Activated T-helper 17 cell treated with anti-CD3 and anti-CD28 coated beads, Interleukin-2, amount 50 U/mL, for 72 hours (primary cell): ENCODE measurements at regions not wholly inside any gene's neighbourhood (a gene's known extent, or its start where the extent isn't known, plus 50 kb on each side); places are given as distances from the start of the nearest gene placed in this dataset.

Source experiments
- ATAC-seq: fragments of 150-1000 bp; cut with Tn5 transposase; replicated peaks from 2 replicates; pipeline ENCODE4 v1.10.0; 2021; ENCODE audit warnings: mild to moderate bottlenecking, moderate library complexity
- H3K27ac Mint-ChIP-seq: one replicate; pipeline ENCODE4 v1.8.0; 2022; ENCODE audit warnings: mixed read lengths
- H3K27me3 Mint-ChIP-seq: one replicate; pipeline ENCODE4 v1.8.0; 2022; ENCODE audit warnings: mixed read lengths
- H3K36me3 Mint-ChIP-seq: one replicate; pipeline ENCODE4 v1.8.0; 2022; ENCODE audit warnings: low read depth, mild to moderate bottlenecking, mixed read lengths
- H3K4me1 Mint-ChIP-seq: one replicate; pipeline ENCODE4 v1.8.0; 2022; ENCODE audit warnings: mixed read lengths
- H3K4me3 Mint-ChIP-seq: one replicate; pipeline ENCODE4 v1.8.0; 2022; ENCODE audit warnings: mild to moderate bottlenecking, mixed read lengths
- H3K9me3 Mint-ChIP-seq: one replicate; pipeline ENCODE4 v1.8.0; 2022; ENCODE audit warnings: mixed read lengths

GRCh38 chr13:73938372-73939070 is 195.7 kb downstream of the KLF12 start:
- ATAC-seq, result peak; percentile 45
- H3K27ac Mint-ChIP-seq, result no peak overlapping the region
- H3K4me3 Mint-ChIP-seq, result no peak overlapping the region
- peaks cover 47% of the 10 kb centered on the region for H3K4me1 Mint-ChIP-seq
- H3K36me3 Mint-ChIP-seq, result peaks cover 54% of the 10 kb centered on the region
- H3K27me3 Mint-ChIP-seq, result no peaks in the 10 kb centered on the region
- no peaks in the 10 kb centered on the region for H3K9me3 Mint-ChIP-seq

- no peaks in the 10 kb centered on the region for H3K27me3 Mint-ChIP-seq
- H3K9me3 Mint-ChIP-seq, result no peaks in the 10 kb centered on the region
- no peak for ATAC-seq
- H3K36me3 Mint-ChIP-seq, result peaks cover 43% of the 10 kb centered on the region
- peaks cover 38% of the 10 kb centered on the region for H3K4me1 Mint-ChIP-seq
- no peak overlapping the region for H3K4me3 Mint-ChIP-seq
- no peak overlapping the region for H3K27ac Mint-ChIP-seq
Observed at GRCh38 chr13:73937441-73937840, 196.8 kb downstream of the KLF12 start.

- H3K27ac Mint-ChIP-seq, result no peak overlapping the region
- H3K9me3 Mint-ChIP-seq, result no peaks in the 10 kb centered on the region
- H3K4me3 Mint-ChIP-seq, result no peak overlapping the region
- ATAC-seq, result no peak
- H3K36me3 Mint-ChIP-seq, result peaks cover 32% of the 10 kb centered on the region
- H3K27me3 Mint-ChIP-seq, result no peaks in the 10 kb centered on the region
- peaks cover 38% of the 10 kb centered on the region for H3K4me1 Mint-ChIP-seq
Observed at GRCh38 chr13:73935991-73936390, 198.2 kb downstream of the KLF12 start.

GRCh38 chr13:73934771-73935170 is 199.4 kb downstream of the KLF12 start:
- Mint-ChIP-seq H3K27ac (no peak overlapping the region), H3K4me3 (no peak overlapping the region), H3K36me3 (peaks cover 27% of the 10 kb centered on the region), H3K4me1 (peaks cover 26% of the 10 kb centered on the region), H3K27me3 (no peaks in the 10 kb centered on the region), H3K9me3 (no peaks in the 10 kb centered on the region)
- no peak for ATAC-seq

- Mint-ChIP-seq H3K4me3 (no peak overlapping the region), H3K27ac (peak overlapping the region; percentile 11), H3K36me3 (peaks cover 23% of the 10 kb centered on the region), H3K4me1 (peaks cover 22% of the 10 kb centered on the region), H3K9me3 (no peaks in the 10 kb centered on the region), H3K27me3 (no peaks in the 10 kb centered on the region)
- ATAC-seq, result peak; percentile 21
Observed at GRCh38 chr13:73934215-73934641, 200.0 kb downstream of the KLF12 start.

- no peak overlapping the region for H3K4me3 Mint-ChIP-seq
- H3K9me3 Mint-ChIP-seq, result no peaks in the 10 kb centered on the region
- peaks cover 23% of the 10 kb centered on the region for H3K4me1 Mint-ChIP-seq
- H3K36me3 Mint-ChIP-seq, result peaks cover 23% of the 10 kb centered on the region
- no peaks in the 10 kb centered on the region for H3K27me3 Mint-ChIP-seq
- ATAC-seq, result no peak
- peak overlapping the region; percentile 11 for H3K27ac Mint-ChIP-seq
Observed at GRCh38 chr13:73933795-73934194, 200.4 kb downstream of the KLF12 start.

- ATAC-seq, result peak; percentile 93
- Mint-ChIP-seq H3K27ac (peak overlapping the region; percentile 8), H3K27me3 (no peaks in the 10 kb centered on the region), H3K4me3 (peak overlapping the region; percentile 9), H3K9me3 (no peaks in the 10 kb centered on the region), H3K4me1 (peaks cover 19% of the 10 kb centered on the region), H3K36me3 (peaks cover 24% of the 10 kb centered on the region)
Observed at GRCh38 chr13:73932091-73932490, 202.1 kb downstream of the KLF12 start.

- Mint-ChIP-seq H3K27me3 (no peaks in the 10 kb centered on the region), H3K36me3 (peaks cover 22% of the 10 kb centered on the region), H3K9me3 (peaks cover 2% of the 10 kb centered on the region), H3K4me3 (no peak overlapping the region), H3K27ac (no peak overlapping the region), H3K4me1 (peaks cover 37% of the 10 kb centered on the region)
- no peak for ATAC-seq
Observed at GRCh38 chr13:73929287-73929932, 204.8 kb downstream of the KLF12 start.

- peak; percentile 85 for ATAC-seq
- H3K4me1 Mint-ChIP-seq, result peaks cover 52% of the 10 kb centered on the region
- peak overlapping the region; percentile 86 for H3K27ac Mint-ChIP-seq
- peaks cover 5% of the 10 kb centered on the region for H3K9me3 Mint-ChIP-seq
- peak overlapping the region; percentile 63 for H3K4me3 Mint-ChIP-seq
- H3K36me3 Mint-ChIP-seq, result peaks cover 21% of the 10 kb centered on the region
- H3K27me3 Mint-ChIP-seq, result no peaks in the 10 kb centered on the region
Observed at GRCh38 chr13:73924607-73925006, 209.6 kb downstream of the KLF12 start.

- peaks cover 64% of the 10 kb centered on the region for H3K4me1 Mint-ChIP-seq
- peak overlapping the region; percentile 53 for H3K4me3 Mint-ChIP-seq
- peak overlapping the region; percentile 56 for H3K27ac Mint-ChIP-seq
- peak; percentile 77 for ATAC-seq
- no peaks in the 10 kb centered on the region for H3K27me3 Mint-ChIP-seq
- H3K36me3 Mint-ChIP-seq, result peaks cover 21% of the 10 kb centered on the region
- peaks cover 5% of the 10 kb centered on the region for H3K9me3 Mint-ChIP-seq
Observed at GRCh38 chr13:73922493-73923393, 211.5 kb downstream of the KLF12 start.

- peak; percentile 51 for ATAC-seq
- H3K4me3 Mint-ChIP-seq, result peak overlapping the region; percentile 27
- H3K4me1 Mint-ChIP-seq, result peaks cover 47% of the 10 kb centered on the region
- no peaks in the 10 kb centered on the region for H3K27me3 Mint-ChIP-seq
- no peaks in the 10 kb centered on the region for H3K9me3 Mint-ChIP-seq
- peaks cover 6% of the 10 kb centered on the region for H3K36me3 Mint-ChIP-seq
- H3K27ac Mint-ChIP-seq, result no peak overlapping the region
Observed at GRCh38 chr13:73918691-73919090, 215.5 kb downstream of the KLF12 start.

GRCh38 chr13:73913751-73914518 is 220.3 kb downstream of the KLF12 start:
- H3K4me1 Mint-ChIP-seq, result peaks cover 28% of the 10 kb centered on the region
- no peak overlapping the region for H3K27ac Mint-ChIP-seq
- H3K9me3 Mint-ChIP-seq, result no peaks in the 10 kb centered on the region
- H3K27me3 Mint-ChIP-seq, result no peaks in the 10 kb centered on the region
- ATAC-seq, result no peak
- H3K36me3 Mint-ChIP-seq, result no peaks in the 10 kb centered on the region
- H3K4me3 Mint-ChIP-seq, result no peak overlapping the region

- peaks cover 26% of the 10 kb centered on the region for H3K4me1 Mint-ChIP-seq
- no peaks in the 10 kb centered on the region for H3K27me3 Mint-ChIP-seq
- ATAC-seq, result peak; percentile 99
Observed at GRCh38 chr13:73913079-73913740, 221.0 kb downstream of the KLF12 start.

More at GRCh38 chr13:73913079-73913740, 221.0 kb downstream of the KLF12 start:
- Mint-ChIP-seq H3K4me3 (peak overlapping the region; percentile 47), H3K36me3 (no peaks in the 10 kb centered on the region), H3K9me3 (no peaks in the 10 kb centered on the region), H3K27ac (peak overlapping the region; percentile 39)
